ENCODE measurements at regions not wholly inside any gene's neighbourhood (a gene's known extent, or its start where the extent isn't known, plus 50 kb on each side); places are given as distances from the start of the nearest gene placed in this dataset.

GRCh38 chrX:39905946-39906345, 191.8 kb downstream of the BCOR start:
- DNase-seq (ENCODE audit: extremely low read depth, low read depth): no peak

GRCh38 chrX:39907964-39908661, 189.6 kb downstream of the BCOR start:
- DNase-seq (ENCODE audit: extremely low read depth, low read depth): peak; percentile 80

- no peak for DNase-seq (ENCODE audit: extremely low read depth, low read depth)
Observed at GRCh38 chrX:39909996-39910395, 187.8 kb downstream of the BCOR start.

- DNase-seq (ENCODE audit: extremely low read depth, low read depth): no peak
Observed at GRCh38 chrX:39910651-39911050, 187.1 kb downstream of the BCOR start.

- DNase-seq (ENCODE audit: extremely low read depth, low read depth): no peak
Observed at GRCh38 chrX:39911278-39911897, 186.4 kb downstream of the BCOR start.

- DNase-seq (ENCODE audit: extremely low read depth, low read depth): no peak
Observed at GRCh38 chrX:39912126-39912525, 185.6 kb downstream of the BCOR start.

GRCh38 chrX:39915081-39915480, 182.7 kb downstream of the BCOR start:
- DNase-seq (ENCODE audit: extremely low read depth, low read depth): no peak

- no peak for DNase-seq (ENCODE audit: extremely low read depth, low read depth)
Observed at GRCh38 chrX:39915596-39915995, 182.2 kb downstream of the BCOR start.

- no peak for DNase-seq (ENCODE audit: extremely low read depth, low read depth)
Observed at GRCh38 chrX:39921838-39922237, 175.9 kb downstream of the BCOR start.

- no peak for DNase-seq (ENCODE audit: extremely low read depth, low read depth)
Observed at GRCh38 chrX:39922488-39922887, 175.3 kb downstream of the BCOR start.

- DNase-seq (ENCODE audit: extremely low read depth, low read depth): no peak
Observed at GRCh38 chrX:39922926-39923325, 174.8 kb downstream of the BCOR start.

GRCh38 chrX:39927380-39927779, 170.4 kb downstream of the BCOR start:
- no peak for DNase-seq (ENCODE audit: extremely low read depth, low read depth)

GRCh38 chrX:39928704-39929378, 168.9 kb downstream of the BCOR start:
- DNase-seq (ENCODE audit: extremely low read depth, low read depth): no peak

- no peak for DNase-seq (ENCODE audit: extremely low read depth, low read depth)
Observed at GRCh38 chrX:39929379-39930025, 168.3 kb downstream of the BCOR start.

GRCh38 chrX:39930786-39931528, 166.8 kb downstream of the BCOR start:
- no peak for DNase-seq (ENCODE audit: extremely low read depth, low read depth)

- no peak for DNase-seq (ENCODE audit: extremely low read depth, low read depth)
Observed at GRCh38 chrX:39931529-39932282, 166.1 kb downstream of the BCOR start.

- DNase-seq (ENCODE audit: extremely low read depth, low read depth): no peak
Observed at GRCh38 chrX:39935411-39936064, 162.2 kb downstream of the BCOR start.

- no peak for DNase-seq (ENCODE audit: extremely low read depth, low read depth)
Observed at GRCh38 chrX:39936886-39937770, 160.6 kb downstream of the BCOR start.

- DNase-seq (ENCODE audit: extremely low read depth, low read depth): no peak
Observed at GRCh38 chrX:39938466-39938865, 159.3 kb downstream of the BCOR start.

All from NCI-H460 (cell line).